ENCODE measurements at regions not wholly inside any gene's neighbourhood (a gene's known extent, or its start where the extent isn't known, plus 50 kb on each side); places are given as distances from the start of the nearest gene placed in this dataset.
"Not testable (repeated sequence)": the region's sequence is repeated elsewhere in the genome, so short reads cannot be mapped to it uniquely, and the experiment has no call there.

GRCh38 chrX:952816-953215, 259.6 kb downstream of the CRLF2 start:
- Mint-ChIP-seq H3K4me1 (no peaks in the 10 kb centered on the region), H3K36me3 (ENCODE audit: low read depth) (peaks cover 20% of the 10 kb centered on the region; the same call in 2 of the 3 replicates), H3K4me3 (no peak overlapping the region), H3K9me3 (peaks cover 37% of the 10 kb centered on the region), H3K27me3 (ENCODE audit: insufficient read depth, low read depth, poor library complexity) (no peaks in the 10 kb centered on the region), H3K27ac (no peak overlapping the region)
- Histone ChIP-seq H3K27ac (ENCODE audit: low read depth) (no peak overlapping the region), H3K4me1 (ENCODE audit: insufficient read depth) (no peaks in the 10 kb centered on the region), H4K20me1 (replicated peaks; ENCODE audit: insufficient read depth) (no peaks in the 10 kb centered on the region), H2AFZ (no peak overlapping the region), H3K9me2 (ENCODE audit: insufficient read depth) (peaks cover 15% of the 10 kb centered on the region), H3K4me2 (no peak overlapping the region), H3K27me3 (ENCODE audit: insufficient read depth) (no peaks in the 10 kb centered on the region), H3K36me3 (ENCODE audit: insufficient read depth) (no peaks in the 10 kb centered on the region), H3K79me2 (replicated peaks; ENCODE audit: insufficient read depth) (no peaks in the 10 kb centered on the region), H3F3A (replicated peaks; ENCODE audit: low read depth) (no peaks in the 10 kb centered on the region), H3K4me3 (no peak overlapping the region)
- TF ChIP-seq EZH2 (IDR thresholded peaks at IDR 0.05; ENCODE audit: low read depth, unreplicated experiment) (no peak), CTCF (conservative IDR thresholded peaks at IDR 0.05; ENCODE audit: low read depth in 2 of 2) (no peak)
- TF ChIP-seq, protein P1, sequence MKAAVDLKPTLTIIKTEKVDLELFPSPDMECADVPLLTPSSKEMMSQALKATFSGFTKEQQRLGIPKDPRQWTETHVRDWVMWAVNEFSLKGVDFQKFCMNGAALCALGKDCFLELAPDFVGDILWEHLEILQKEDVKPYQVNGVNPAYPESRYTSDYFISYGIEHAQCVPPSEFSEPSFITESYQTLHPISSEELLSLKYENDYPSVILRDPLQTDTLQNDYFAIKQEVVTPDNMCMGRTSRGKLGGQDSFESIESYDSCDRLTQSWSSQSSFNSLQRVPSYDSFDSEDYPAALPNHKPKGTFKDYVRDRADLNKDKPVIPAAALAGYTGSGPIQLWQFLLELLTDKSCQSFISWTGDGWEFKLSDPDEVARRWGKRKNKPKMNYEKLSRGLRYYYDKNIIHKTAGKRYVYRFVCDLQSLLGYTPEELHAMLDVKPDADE (IDR thresholded peaks at IDR 0.05), result no peak
- DNase-seq (ENCODE audit: low spot score) (no peak), ATAC-seq (no peak)

GRCh38 chrX:947262-947661, 265.2 kb downstream of the CRLF2 start:
- not testable (repeated sequence) for H3K4me1 Mint-ChIP-seq; H4K20me1 ChIP-seq (replicated peaks; ENCODE audit: insufficient read depth); H3K36me3 ChIP-seq (ENCODE audit: insufficient read depth); ATAC-seq; H3K9me2 ChIP-seq (ENCODE audit: insufficient read depth); H3K4me3 ChIP-seq; H3K27ac Mint-ChIP-seq; H3K4me3 Mint-ChIP-seq; H3K4me2 ChIP-seq; H3K27me3 Mint-ChIP-seq (ENCODE audit: insufficient read depth, low read depth, poor library complexity); DNase-seq (ENCODE audit: low spot score); H3K27ac ChIP-seq (ENCODE audit: low read depth); H2AFZ ChIP-seq; H3K27me3 ChIP-seq (ENCODE audit: insufficient read depth); H3F3A ChIP-seq (replicated peaks; ENCODE audit: low read depth); H3K79me2 ChIP-seq (replicated peaks; ENCODE audit: insufficient read depth); H3K4me1 ChIP-seq (ENCODE audit: insufficient read depth)
- peaks cover 39% of the 10 kb centered on the region for H3K9me3 Mint-ChIP-seq
- peaks cover 21% of the 10 kb centered on the region; the same call in 2 of the 3 replicates for H3K36me3 Mint-ChIP-seq (ENCODE audit: low read depth)

DNA sequence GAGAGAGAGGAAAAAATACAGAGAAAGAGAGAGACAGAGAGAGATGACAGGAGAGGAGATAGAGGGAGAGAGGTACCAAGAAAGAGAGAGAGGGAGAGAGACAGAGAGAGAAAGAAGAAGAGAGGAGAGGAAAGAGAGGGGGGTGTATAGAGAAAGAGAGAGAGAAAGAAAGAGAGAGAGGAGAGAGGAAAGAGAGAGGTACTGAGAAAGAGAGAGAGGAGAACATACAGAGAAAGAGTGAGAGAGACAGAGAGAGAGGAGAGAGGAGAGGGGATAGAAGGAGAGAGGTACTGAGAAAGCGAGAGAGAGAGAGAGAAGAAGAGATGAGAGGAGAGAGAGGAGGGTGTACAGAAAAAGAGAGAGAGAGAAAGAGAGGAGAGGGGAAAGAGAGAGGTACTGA, 269.4 kb downstream of the CRLF2 start:
- H3K27ac ChIP-seq (ENCODE audit: low read depth), result no peak overlapping the region
- Mint-ChIP-seq H3K4me1 (no peaks in the 10 kb centered on the region), H3K36me3 (ENCODE audit: low read depth) (peaks cover 37% of the 10 kb centered on the region), H3K9me3 (peaks cover 9% of the 10 kb centered on the region), H3K4me3 (no peak overlapping the region), H3K27ac (no peak overlapping the region), H3K27me3 (ENCODE audit: insufficient read depth, low read depth, poor library complexity) (peaks cover 10% of the 10 kb centered on the region)
- no peak overlapping the region for H3K4me3 ChIP-seq
- 0 out of 2 replicates have a peak, but pooled peaks cover 4% of the 10 kb centered on the region for H3K27me3 ChIP-seq (ENCODE audit: insufficient read depth)
- H3K4me2 ChIP-seq, result no peak overlapping the region
- no peaks in the 10 kb centered on the region for H4K20me1 ChIP-seq (replicated peaks; ENCODE audit: insufficient read depth)
- H2AFZ ChIP-seq, result no peak overlapping the region
- H3K9me2 ChIP-seq (ENCODE audit: insufficient read depth), result peaks cover 2% of the 10 kb centered on the region; the same call in 1 of the 2 replicates
- no peak for DNase-seq (ENCODE audit: low spot score)
- no peaks in the 10 kb centered on the region for H3F3A ChIP-seq (replicated peaks; ENCODE audit: low read depth)
- H3K36me3 ChIP-seq (ENCODE audit: insufficient read depth), result no peaks in the 10 kb centered on the region
- no peaks in the 10 kb centered on the region for H3K79me2 ChIP-seq (replicated peaks; ENCODE audit: insufficient read depth)
- peaks cover 6% of the 10 kb centered on the region for H3K4me1 ChIP-seq (ENCODE audit: insufficient read depth)
- no peak for ATAC-seq
- TF ChIP-seq, protein P2, sequence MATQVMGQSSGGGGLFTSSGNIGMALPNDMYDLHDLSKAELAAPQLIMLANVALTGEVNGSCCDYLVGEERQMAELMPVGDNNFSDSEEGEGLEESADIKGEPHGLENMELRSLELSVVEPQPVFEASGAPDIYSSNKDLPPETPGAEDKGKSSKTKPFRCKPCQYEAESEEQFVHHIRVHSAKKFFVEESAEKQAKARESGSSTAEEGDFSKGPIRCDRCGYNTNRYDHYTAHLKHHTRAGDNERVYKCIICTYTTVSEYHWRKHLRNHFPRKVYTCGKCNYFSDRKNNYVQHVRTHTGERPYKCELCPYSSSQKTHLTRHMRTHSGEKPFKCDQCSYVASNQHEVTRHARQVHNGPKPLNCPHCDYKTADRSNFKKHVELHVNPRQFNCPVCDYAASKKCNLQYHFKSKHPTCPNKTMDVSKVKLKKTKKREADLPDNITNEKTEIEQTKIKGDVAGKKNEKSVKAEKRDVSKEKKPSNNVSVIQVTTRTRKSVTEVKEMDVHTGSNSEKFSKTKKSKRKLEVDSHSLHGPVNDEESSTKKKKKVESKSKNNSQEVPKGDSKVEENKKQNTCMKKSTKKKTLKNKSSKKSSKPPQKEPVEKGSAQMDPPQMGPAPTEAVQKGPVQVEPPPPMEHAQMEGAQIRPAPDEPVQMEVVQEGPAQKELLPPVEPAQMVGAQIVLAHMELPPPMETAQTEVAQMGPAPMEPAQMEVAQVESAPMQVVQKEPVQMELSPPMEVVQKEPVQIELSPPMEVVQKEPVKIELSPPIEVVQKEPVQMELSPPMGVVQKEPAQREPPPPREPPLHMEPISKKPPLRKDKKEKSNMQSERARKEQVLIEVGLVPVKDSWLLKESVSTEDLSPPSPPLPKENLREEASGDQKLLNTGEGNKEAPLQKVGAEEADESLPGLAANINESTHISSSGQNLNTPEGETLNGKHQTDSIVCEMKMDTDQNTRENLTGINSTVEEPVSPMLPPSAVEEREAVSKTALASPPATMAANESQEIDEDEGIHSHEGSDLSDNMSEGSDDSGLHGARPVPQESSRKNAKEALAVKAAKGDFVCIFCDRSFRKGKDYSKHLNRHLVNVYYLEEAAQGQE (IDR thresholded peaks at IDR 0.05; ENCODE audit: unreplicated experiment), result no peak
- TF ChIP-seq, protein P1 (IDR thresholded peaks at IDR 0.05), result no peak
- no peak for TF ChIP-seq ZNF114 (CRISPR knock-in tag; IDR thresholded peaks at IDR 0.05)
- TF ChIP-seq ZNF331 (CRISPR knock-in tag; IDR thresholded peaks at IDR 0.05; ENCODE audit: low read depth), result no peak
- no peak for TF ChIP-seq POLR2AphosphoS5 (IDR thresholded peaks at IDR 0.05; ENCODE audit: low read depth)
- TF ChIP-seq CREB1 (CRISPR knock-in tag; IDR thresholded peaks at IDR 0.05; ENCODE audit: low read depth), result no peak
- TF ChIP-seq NANOG (IDR thresholded peaks at IDR 0.05; ENCODE audit: borderline replicate concordance), result no peak

Measured in GM23338 (cell line).